NCI-H446 treated with DMSO at 0.1 percent for 48 hours (cell line): ENCODE measurements at regions not wholly inside any gene's neighbourhood (a gene's known extent, or its start where the extent isn't known, plus 50 kb on each side); places are given as distances from the start of the nearest gene placed in this dataset.
"Not testable (repeated sequence)": the region's sequence is repeated elsewhere in the genome, so short reads cannot be mapped to it uniquely, and the experiment has no call there.

ENCODE experiments used
- DNase-seq: peaks from one replicate; lab custom pipeline; 2025; lab: John Stamatoyannopoulos, UW

GRCh38 chr1:8144323-8144722 is 118.2 kb upstream of the ERRFI1 start:
- no peak for DNase-seq

GRCh38 chr1:8142955-8143629 is 117.0 kb upstream of the ERRFI1 start:
- no peak for DNase-seq

- DNase-seq, result no peak
Observed at GRCh38 chr1:8139941-8140340, 113.8 kb upstream of the ERRFI1 start.

GRCh38 chr1:8139383-8139782 is 113.3 kb upstream of the ERRFI1 start:
- DNase-seq, result no peak

- no peak for DNase-seq
Observed at GRCh38 chr1:8138673-8139072, 112.6 kb upstream of the ERRFI1 start.

- DNase-seq, result no peak
Observed at GRCh38 chr1:8137481-8138244, 111.6 kb upstream of the ERRFI1 start.

- no peak for DNase-seq
Observed at GRCh38 chr1:8136766-8137165, 110.7 kb upstream of the ERRFI1 start.

- DNase-seq, result no peak
Observed at GRCh38 chr1:8135250-8135649, 109.1 kb upstream of the ERRFI1 start.

GRCh38 chr1:8134546-8135235 is 108.6 kb upstream of the ERRFI1 start:
- no peak for DNase-seq

- DNase-seq, result peak; percentile 51
Observed at GRCh38 chr1:8133657-8134430, 107.7 kb upstream of the ERRFI1 start.

GRCh38 chr1:8133190-8133589 is 107.1 kb upstream of the ERRFI1 start:
- DNase-seq, result peak; percentile 38

GRCh38 chr1:8127171-8127641 is 101.1 kb upstream of the ERRFI1 start:
- no peak for DNase-seq

- no peak for DNase-seq
Observed at GRCh38 chr1:8122477-8123407, 96.6 kb upstream of the ERRFI1 start.

GRCh38 chr1:8122160-8122476 is 96.0 kb upstream of the ERRFI1 start:
- no peak for DNase-seq

- no peak for DNase-seq
Observed at GRCh38 chr1:8121261-8122159, 95.4 kb upstream of the ERRFI1 start.

GRCh38 chr1:8120693-8121260 is 94.7 kb upstream of the ERRFI1 start:
- DNase-seq, result no peak

- not testable (repeated sequence) for DNase-seq
Observed at GRCh38 chr1:8118736-8119135, 92.6 kb upstream of the ERRFI1 start.

- no peak for DNase-seq
Observed at GRCh38 chr1:8118031-8118451, 91.9 kb upstream of the ERRFI1 start.

GRCh38 chr1:8116894-8117264 is 90.8 kb upstream of the ERRFI1 start:
- no peak for DNase-seq

GRCh38 chr1:8115769-8116167 is 89.7 kb upstream of the ERRFI1 start:
- no peak for DNase-seq
